NCI-H2227 (cell line): ENCODE measurements at regions not wholly inside any gene's neighbourhood (a gene's known extent, or its start where the extent isn't known, plus 50 kb on each side); places are given as distances from the start of the nearest gene placed in this dataset.
"Not testable (repeated sequence)": the region's sequence is repeated elsewhere in the genome, so short reads cannot be mapped to it uniquely, and the experiment has no call there.

Source experiments
- DNase-seq: peaks from one replicate; lab custom pipeline; 2025; ENCODE audit not compliant: unreplicated experiment; lab: John Stamatoyannopoulos, UW

- DNase-seq, result no peak
These were observed 837.0 kb downstream of the DNAH5 start for GRCh38 chr5:13107537-13107936.

GRCh38 chr5:13081116-13081515 lies 863.4 kb downstream of the DNAH5 start:
- no peak for DNase-seq

- DNase-seq, result not testable (repeated sequence)
These were observed 871.6 kb downstream of the DNAH5 start for GRCh38 chr5:13072936-13073335.

- no peak for DNase-seq
These were observed 881.4 kb downstream of the DNAH5 start for GRCh38 chr5:13063088-13063487.

- no peak for DNase-seq
These were observed 898.5 kb downstream of the DNAH5 start for GRCh38 chr5:13045897-13046551.

GRCh38 chr5:13034061-13034460 lies 910.4 kb downstream of the DNAH5 start:
- no peak for DNase-seq

DNA sequence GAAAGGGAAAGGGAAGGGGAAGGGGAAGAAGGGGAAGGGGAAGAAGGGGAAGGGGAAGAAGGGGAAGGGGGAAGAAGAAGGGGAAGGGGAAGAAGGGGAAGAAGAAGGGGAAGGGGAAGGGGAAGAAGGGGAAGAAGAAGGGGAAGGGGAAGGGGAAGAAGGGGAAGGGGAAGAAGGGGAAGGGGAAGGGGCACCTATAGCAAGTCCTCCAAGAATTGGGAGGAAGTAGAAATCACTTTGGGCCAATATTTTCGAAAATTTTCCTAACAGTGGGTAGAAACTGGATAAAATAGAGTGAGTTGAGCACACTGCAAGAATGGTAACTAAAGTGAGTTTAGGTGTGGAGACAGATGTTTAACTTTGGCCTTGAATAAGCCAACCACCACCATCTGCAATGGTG lies 915.3 kb downstream of the DNAH5 start:
- no peak for DNase-seq

DNA sequence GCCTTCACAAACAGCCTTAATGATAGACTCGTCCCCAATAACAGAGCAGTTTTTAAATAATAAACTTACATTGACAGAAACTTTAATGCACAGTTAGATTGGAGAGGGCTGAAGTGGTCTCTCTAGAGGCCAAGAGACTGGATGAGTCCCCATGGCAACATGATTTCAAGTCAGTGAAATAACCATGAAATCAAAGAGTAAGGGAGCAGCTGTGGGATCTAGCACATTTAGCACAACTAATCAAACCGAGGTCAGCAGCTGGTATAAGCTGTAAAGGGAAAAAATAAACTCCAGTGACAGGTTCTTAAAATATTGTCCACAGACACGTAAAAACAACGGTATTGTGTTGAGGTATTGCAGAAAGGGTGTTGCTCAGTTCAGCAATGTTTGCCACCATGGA lies 916.6 kb downstream of the DNAH5 start:
- DNase-seq, result peak; percentile 18

- no peak for DNase-seq
These were observed 924.8 kb downstream of the DNAH5 start for GRCh38 chr5:13019729-13020128.

GRCh38 chr5:13003457-13003856 lies 941.0 kb downstream of the DNAH5 start:
- no peak for DNase-seq

- no peak for DNase-seq
These were observed 944.8 kb downstream of the DNAH5 start for GRCh38 chr5:12999667-13000066.

GRCh38 chr5:12985142-12985541 lies 959.3 kb downstream of the DNAH5 start:
- no peak for DNase-seq

GRCh38 chr5:12974856-12975255 lies 969.6 kb downstream of the DNAH5 start:
- no peak for DNase-seq

- no peak for DNase-seq
These were observed 978.7 kb downstream of the DNAH5 start for GRCh38 chr5:12965804-12966203.

DNA sequence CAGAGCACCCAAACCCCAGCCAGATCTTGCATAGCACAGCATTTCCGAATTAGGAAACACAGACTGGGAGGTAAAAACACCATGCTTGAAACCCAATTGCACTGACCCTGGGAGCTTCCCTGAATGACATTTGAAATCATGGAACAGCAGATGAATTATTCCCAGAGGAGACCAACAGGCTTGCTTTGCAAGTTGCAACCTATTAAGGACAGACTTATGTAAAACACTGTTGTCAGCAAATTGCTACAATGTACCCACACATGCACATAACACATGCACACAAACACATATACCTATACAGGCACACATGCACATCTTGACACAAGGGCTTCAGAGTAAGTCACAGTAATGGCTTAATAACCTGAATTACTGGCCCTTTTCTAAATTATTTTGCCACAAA lies 984.8 kb downstream of the DNAH5 start:
- no peak for DNase-seq

DNA sequence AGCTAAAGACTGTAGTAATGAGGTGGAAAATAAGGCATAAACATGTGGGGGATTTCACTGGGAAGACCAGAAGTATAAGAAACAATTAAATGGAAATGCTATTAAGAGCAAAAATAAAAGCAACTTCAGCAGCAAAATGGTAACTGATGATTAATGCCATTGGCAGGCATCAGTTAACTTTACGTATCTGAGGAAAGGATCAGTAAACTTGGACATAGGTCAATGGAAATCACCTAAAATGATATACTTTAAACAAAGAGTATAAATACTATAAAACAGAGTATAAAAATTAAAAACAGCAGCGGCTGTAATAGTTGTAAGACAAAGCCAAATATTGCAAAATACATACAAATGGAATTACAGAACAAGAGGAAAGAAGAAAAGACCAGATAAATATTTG lies 992.1 kb downstream of the DNAH5 start:
- DNase-seq, result no peak

DNA sequence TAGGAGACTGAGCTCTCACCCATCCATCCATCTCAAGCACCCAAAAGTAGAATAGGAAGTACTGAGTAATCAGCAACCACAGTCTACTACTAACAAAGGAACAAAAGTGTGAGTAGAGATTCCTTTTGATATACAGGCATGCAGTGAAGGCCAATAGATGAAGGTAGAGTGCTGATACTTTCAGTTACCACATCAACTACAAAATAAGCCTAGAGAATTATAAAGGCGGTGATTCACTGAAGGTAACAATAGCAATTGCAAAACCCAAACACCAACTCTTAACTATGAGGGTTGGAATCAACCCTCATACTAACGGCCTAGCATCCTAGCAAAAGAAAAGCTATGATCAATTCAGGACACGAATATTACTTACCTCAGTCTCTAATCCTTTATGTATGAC lies 992.6 kb downstream of the DNAH5 start:
- no peak for DNase-seq

DNA sequence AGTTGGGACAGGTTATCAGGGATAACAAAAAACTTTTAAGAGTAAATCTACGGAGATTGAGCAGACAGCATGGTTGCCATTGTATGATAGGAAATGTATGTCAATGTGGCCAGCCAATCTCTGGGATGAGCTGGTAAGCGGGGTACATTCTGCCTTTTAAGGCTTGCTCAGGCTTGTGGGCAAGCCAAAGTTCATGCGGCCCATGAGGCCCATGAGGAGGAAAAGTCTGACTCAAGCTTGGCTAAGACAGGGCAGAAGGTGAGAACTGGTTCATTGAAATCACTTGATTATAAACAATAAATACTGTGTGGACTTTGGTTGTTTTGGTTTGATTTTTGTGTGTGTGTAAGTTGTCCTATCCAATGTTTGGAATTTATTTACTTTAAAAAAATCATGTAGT lies 997.1 kb downstream of the DNAH5 start:
- no peak for DNase-seq

DNA sequence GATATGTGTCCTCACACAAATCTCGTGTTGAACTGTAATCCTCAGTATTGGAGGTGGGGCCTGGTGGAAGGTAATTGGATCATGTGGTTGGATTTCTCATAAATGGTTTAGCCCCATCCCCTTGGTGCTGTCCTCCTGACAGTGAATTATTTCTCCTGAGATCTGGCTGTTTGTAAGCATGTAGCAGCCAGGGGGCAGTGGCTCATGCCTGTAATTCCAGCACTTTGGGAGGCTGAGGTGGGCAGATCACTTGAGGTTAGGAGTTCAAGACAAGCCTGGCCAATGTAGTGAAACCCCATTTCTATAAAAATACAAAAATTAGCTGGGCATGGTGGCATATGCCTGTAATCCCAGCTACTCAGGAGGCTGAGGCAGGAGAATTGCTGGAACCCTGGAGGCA lies 999.0 kb downstream of the DNAH5 start:
- not testable (repeated sequence) for DNase-seq

- no peak for DNase-seq
These were observed 1008.3 kb downstream of the DNAH5 start for GRCh38 chr5:12936221-12936620.

GRCh38 chr5:12934722-12935121 lies 1009.8 kb downstream of the DNAH5 start:
- no peak for DNase-seq

DNA sequence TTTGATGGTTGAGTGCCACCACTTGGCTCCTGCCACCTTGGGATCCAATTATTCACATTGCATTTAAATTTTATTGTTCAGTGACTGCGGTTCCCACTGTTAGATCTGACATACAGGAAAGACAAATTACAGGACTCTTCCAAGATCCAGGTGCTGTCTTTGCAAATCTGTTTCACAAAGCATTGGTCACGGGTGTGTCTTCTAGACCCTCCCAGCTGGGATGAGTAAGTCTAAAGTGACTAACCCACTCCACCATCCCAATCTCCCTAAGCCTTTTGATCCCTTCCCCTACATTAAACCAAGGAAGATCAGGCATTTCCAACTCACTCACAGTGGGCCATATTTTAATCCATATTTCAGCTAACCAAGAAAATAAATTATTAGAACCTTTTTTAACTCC lies 1016.3 kb upstream of the CTNND2 start:
- no peak for DNase-seq

DNA sequence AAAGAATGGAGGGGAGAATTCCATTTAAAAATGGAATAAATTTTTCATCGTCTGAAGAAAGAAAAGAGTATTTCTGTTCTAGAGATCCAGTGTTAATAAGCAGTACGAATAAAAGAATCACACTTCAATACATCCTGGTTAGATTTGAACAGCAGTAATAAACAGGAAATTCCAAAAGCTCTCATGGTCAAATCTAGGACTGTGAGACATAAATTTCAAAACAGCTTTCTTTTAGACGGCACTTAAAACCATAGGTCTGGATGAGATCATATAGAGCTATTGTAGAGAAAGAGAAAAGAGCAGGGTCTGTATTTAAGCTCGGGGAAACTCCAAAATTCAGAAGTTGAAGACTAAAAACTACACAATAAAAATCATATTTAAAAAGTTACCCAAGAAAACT lies 1006.9 kb upstream of the CTNND2 start:
- DNase-seq, result no peak

DNA sequence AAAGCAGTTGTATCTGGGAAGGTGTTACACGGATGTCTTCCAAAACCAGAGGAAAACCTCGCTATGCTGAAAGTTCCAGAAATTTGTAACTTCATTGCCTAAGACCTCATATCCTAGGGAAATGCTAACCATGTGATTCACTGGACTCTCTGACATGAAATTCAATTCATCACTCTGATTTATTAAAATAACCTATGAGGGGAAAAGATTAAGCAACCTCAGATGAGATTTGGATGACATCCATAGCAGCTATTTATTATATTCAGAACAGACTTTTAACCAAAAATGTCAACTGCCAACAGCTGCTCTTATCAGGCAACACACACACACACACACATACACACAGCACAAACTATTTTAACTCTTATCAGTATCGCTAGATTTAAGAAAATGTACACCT lies 1006.4 kb upstream of the CTNND2 start:
- DNase-seq, result no peak
